Endothelial cell of umbilical vein (primary cell): ENCODE measurements at regions not wholly inside any gene's neighbourhood (a gene's known extent, or its start where the extent isn't known, plus 50 kb on each side); places are given as distances from the start of the nearest gene placed in this dataset.
A peak's percentile ranks its signal among the peaks of the same experiment; 100 is the strongest.

Experiments used
- BruUV-seq: library from RNA; stranded (reverse); fragments of 400-500 nt; replicated peaks from 2 replicates; lab custom pipeline; 2021; lab: Mats Ljungman, UMichigan
- CTCF ChIA-PET: fragments of 300-600, 350-600 bp; sonication (Branson Sonifier 250); formaldehyde crosslinking; loops from one replicate; lab custom pipeline; 2021; ENCODE audit warnings: antibody characterized with exemption, inconsistent platforms; lab: Charles Lee
- POLR2A ChIA-PET: fragments of 300-600, 350-600 bp; sonication (Branson Sonifier 250); formaldehyde crosslinking; loops from one replicate; lab custom pipeline; 2021; ENCODE audit warnings: antibody characterized with exemption, inconsistent platforms; lab: Charles Lee
- DNase-seq: peaks from one replicate; pipeline ENCODE4 v3.0.0-alpha.2; 2011; ENCODE audit warnings: low read depth, low spot score
- FAIRE-seq: peaks from 2 replicates; lab custom pipeline; 2011; peaks lifted over from hg19 to GRCh38; lab: Jason Lieb, UNC
- H2AFZ ChIP-seq: 2 replicates; pipeline ENCODE4 v1.6.0; 2012; ENCODE audit warnings: low read depth, low read length, control low read depth, inconsistent platforms
- H3K27ac ChIP-seq: 2 replicates; pipeline ENCODE4 v1.5.1; 2011; ENCODE audit warnings: low read depth, mild to moderate bottlenecking, control low read depth, low read length, moderate library complexity; ENCODE audit not compliant: insufficient read depth
- H3K27me3 ChIP-seq, 2 experiments: 2 replicates each; pipeline versions ENCODE4 v1.6.0 to v1.6.1; 2011; ENCODE audit warnings: low read length in 2 of 2, mixed read lengths in 1 of 2; ENCODE audit not compliant: control insufficient read depth in 2 of 2, insufficient read depth in 2 of 2
- H3K36me3 ChIP-seq, 2 experiments: 2 replicates in 1 of 2; 3 replicates in 1 of 2; pipeline ENCODE4 v1.5.1; 2011; ENCODE audit warnings: low read length in 2 of 2, mild to moderate bottlenecking in 1 of 2, moderate library complexity in 1 of 2; ENCODE audit not compliant: control insufficient read depth in 2 of 2, insufficient read depth in 2 of 2; ENCODE audit errors: extremely low read depth in 1 of 2
- H3K4me1 ChIP-seq: 3 replicates; pipeline ENCODE4 v1.5.1; 2011; ENCODE audit warnings: mild to moderate bottlenecking, low read length; ENCODE audit not compliant: control insufficient read depth, insufficient read depth; ENCODE audit errors: extremely low read depth
- H3K4me2 ChIP-seq: 2 replicates; pipeline ENCODE4 v1.6.1; 2011; ENCODE audit warnings: low read length, control low read depth, mixed read lengths; ENCODE audit not compliant: insufficient read depth
- H3K4me3 ChIP-seq, 3 experiments: fragments of 200-600 bp in 1 of 3; sonication (generic), shearing (Covaris generic) in 1 of 3; replicated peaks in 1 of 3; 2 replicates each; pipeline ENCODE4 v1.5.1; 2011 to 2016; ENCODE audit warnings: control low read depth in 3 of 3, low read length in 3 of 3, mild to moderate bottlenecking in 2 of 3, inconsistent platforms in 1 of 3, low read depth in 1 of 3, moderate library complexity in 1 of 3; ENCODE audit not compliant: insufficient read depth in 1 of 3
- H3K79me2 ChIP-seq: 2 replicates; pipeline ENCODE4 v1.6.0; 2012; ENCODE audit warnings: low read length, inconsistent platforms; ENCODE audit not compliant: control insufficient read depth, insufficient read depth
- H3K9ac ChIP-seq: replicated peaks from 2 replicates; pipeline ENCODE3; 2011; ENCODE audit warnings: low read length, control low read depth; ENCODE audit not compliant: insufficient read depth; ENCODE audit errors: extremely low read depth
- H3K9me1 ChIP-seq: replicated peaks from 3 replicates; pipeline ENCODE4 v1.6.0; 2011; ENCODE audit warnings: mild to moderate bottlenecking, low read length; ENCODE audit not compliant: control insufficient read depth, insufficient read depth; ENCODE audit errors: extremely low read depth
- H3K9me3 ChIP-seq: replicated peaks from 2 replicates; pipeline ENCODE4 v1.5.1; 2012; ENCODE audit warnings: low read length, inconsistent platforms; ENCODE audit not compliant: control insufficient read depth, insufficient read depth
- H4K20me1 ChIP-seq: replicated peaks from 2 replicates; pipeline ENCODE3; 2011; ENCODE audit warnings: mild to moderate bottlenecking, low read length; ENCODE audit not compliant: control insufficient read depth, insufficient read depth; ENCODE audit errors: extremely low read depth
- EZH2 ChIP-seq: IDR thresholded peaks from 2 replicates; pipeline ENCODE4 v1.6.1; 2012; ENCODE audit warnings: borderline replicate concordance, low read depth, mild to moderate bottlenecking, moderate library complexity, low read length, inconsistent platforms; ENCODE audit not compliant: severe bottlenecking
- FOS ChIP-seq: IDR thresholded peaks from 2 replicates; pipeline ENCODE4 v1.6.1; 2011; ENCODE audit warnings: mild to moderate bottlenecking, low read length, moderate library complexity, borderline replicate concordance; ENCODE audit not compliant: insufficient read depth
- GATA2 ChIP-seq: IDR thresholded peaks from 2 replicates; pipeline ENCODE4 v1.7.0; 2011; ENCODE audit warnings: low read depth, mild to moderate bottlenecking, moderate library complexity, mixed read lengths, low read length; ENCODE audit not compliant: insufficient read length, insufficient read depth
- JUN ChIP-seq: IDR thresholded peaks from 2 replicates; pipeline ENCODE4 v1.6.1; 2011; ENCODE audit warnings: borderline replicate concordance, low read depth; ENCODE audit not compliant: insufficient read length, insufficient read depth
- MYC ChIP-seq: IDR thresholded peaks from one replicate; pipeline ENCODE4 v1.6.1; 2011; ENCODE audit warnings: mild to moderate bottlenecking, low read depth, low read length
- POLR2A ChIP-seq: IDR thresholded peaks from 2 replicates; pipeline ENCODE4 v1.6.1; 2012; ENCODE audit warnings: low read depth, mild to moderate bottlenecking, control low read depth, low read length
- POLR2AphosphoS5 ChIP-seq: IDR thresholded peaks from 2 replicates; pipeline ENCODE4 v1.6.1; 2012; ENCODE audit warnings: low read depth, mild to moderate bottlenecking, control low read depth, low read length, moderate library complexity; ENCODE audit not compliant: insufficient read depth
- dilution Hi-C: fragments of 300-500 bp; cut with MboI; formaldehyde crosslinking; loops from one replicate; pipeline ENCODE4 v1.15.0; 2019; ENCODE audit warnings: low sequenced_read_pairs; ENCODE audit not compliant: extremely low pct_ligation_motif_present
- intact Hi-C: fragments of 100-400 bp; cut with micrococcal nuclease; formaldehyde crosslinking; loops from one replicate; pipeline ENCODE4 v1.10.0; 2022
- TF ChIP-seq, protein P1 (sequence below): IDR thresholded peaks from 2 replicates; pipeline ENCODE4 v1.6.1; 2011; ENCODE audit not compliant: insufficient read depth, insufficient read length
- TF ChIP-seq, protein P2 (sequence below), 2 donors: IDR thresholded peaks; 1 replicate in 1 of 2; 2 replicates in 1 of 2; pipeline ENCODE4 v1.5.1; 2011; ENCODE audit warnings: low read length in 2 of 2, mild to moderate bottlenecking in 2 of 2, moderate library complexity in 2 of 2, control low read depth in 1 of 2, inconsistent platforms in 1 of 2, low read depth in 1 of 2; ENCODE audit not compliant: insufficient read depth in 1 of 2; ENCODE audit errors: extremely low read depth in 1 of 2

DNA sequence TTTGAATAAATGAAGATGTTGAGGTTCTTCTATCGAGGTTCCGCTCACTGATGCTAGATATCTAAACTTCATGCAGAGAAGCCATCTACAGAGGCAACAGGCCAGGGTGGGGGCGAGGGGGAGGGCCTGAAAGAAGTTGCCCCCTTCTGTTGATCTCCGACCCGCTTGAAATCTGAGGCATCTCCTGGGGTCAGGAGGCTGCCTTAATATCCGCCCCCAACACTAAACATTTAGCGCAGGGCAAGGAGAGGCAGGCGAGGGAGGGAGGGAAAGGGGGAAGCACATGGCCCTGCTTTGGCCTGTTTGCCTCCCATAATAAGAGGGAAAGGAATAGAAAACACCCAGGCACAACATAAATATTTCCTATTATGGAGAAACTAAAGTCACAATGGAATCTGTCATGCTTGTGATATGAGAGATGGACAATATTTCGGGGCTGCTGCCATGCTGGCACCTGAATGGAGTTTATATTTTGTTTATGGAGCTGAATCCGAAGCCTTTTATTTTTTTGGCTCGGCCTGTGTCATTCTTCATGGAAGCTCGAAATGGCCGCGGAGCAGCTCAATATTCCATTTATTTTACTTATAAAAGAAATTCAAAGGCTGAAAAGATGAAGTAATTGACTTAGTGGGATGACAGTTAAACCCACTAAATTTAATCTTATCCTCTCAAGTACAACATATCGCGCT, 221.1 kb downstream of the INSIG2 start:
- intact Hi-C loops, result no loop called here
- ChIA-PET CTCF (no interaction called here), POLR2A (no interaction called here)
- H2AFZ ChIP-seq, result peak overlapping the region; percentile 98
- H3K9me1 ChIP-seq, result no peaks in the 10 kb centered on the region
- no peak overlapping the region for H3K27ac ChIP-seq
- peak overlapping the region; percentile 52 to 89 (median 85) for H3K4me3 ChIP-seq
- peak overlapping the region; percentile 96 for H3K4me2 ChIP-seq
- H4K20me1 ChIP-seq, result no peaks in the 10 kb centered on the region
- peaks cover 6% of the 10 kb centered on the region for H3K4me1 ChIP-seq
- peak; percentile 4 for FAIRE-seq
- H3K27me3 ChIP-seq, result no peaks in the 10 kb centered on the region
- H3K9me3 ChIP-seq, result no peaks in the 10 kb centered on the region
- no peaks in the 10 kb centered on the region for H3K36me3 ChIP-seq
- no TSS peak for BruUV-seq
- H3K9ac ChIP-seq, result peak overlapping the region; percentile 78
- no peaks in the 10 kb centered on the region for H3K79me2 ChIP-seq
- dilution Hi-C loops, result no loop called here
- no peak for DNase-seq
- TF ChIP-seq, protein P1, sequence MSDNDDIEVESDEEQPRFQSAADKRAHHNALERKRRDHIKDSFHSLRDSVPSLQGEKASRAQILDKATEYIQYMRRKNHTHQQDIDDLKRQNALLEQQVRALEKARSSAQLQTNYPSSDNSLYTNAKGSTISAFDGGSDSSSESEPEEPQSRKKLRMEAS, result no peak
- no peak for TF ChIP-seq POLR2A
- no peak for TF ChIP-seq MYC
- TF ChIP-seq POLR2AphosphoS5, result no peak
- TF ChIP-seq JUN, result no peak
- no peak for TF ChIP-seq EZH2
- no peak for TF ChIP-seq FOS
- TF ChIP-seq GATA2, result no peak
- TF ChIP-seq, protein P2, sequence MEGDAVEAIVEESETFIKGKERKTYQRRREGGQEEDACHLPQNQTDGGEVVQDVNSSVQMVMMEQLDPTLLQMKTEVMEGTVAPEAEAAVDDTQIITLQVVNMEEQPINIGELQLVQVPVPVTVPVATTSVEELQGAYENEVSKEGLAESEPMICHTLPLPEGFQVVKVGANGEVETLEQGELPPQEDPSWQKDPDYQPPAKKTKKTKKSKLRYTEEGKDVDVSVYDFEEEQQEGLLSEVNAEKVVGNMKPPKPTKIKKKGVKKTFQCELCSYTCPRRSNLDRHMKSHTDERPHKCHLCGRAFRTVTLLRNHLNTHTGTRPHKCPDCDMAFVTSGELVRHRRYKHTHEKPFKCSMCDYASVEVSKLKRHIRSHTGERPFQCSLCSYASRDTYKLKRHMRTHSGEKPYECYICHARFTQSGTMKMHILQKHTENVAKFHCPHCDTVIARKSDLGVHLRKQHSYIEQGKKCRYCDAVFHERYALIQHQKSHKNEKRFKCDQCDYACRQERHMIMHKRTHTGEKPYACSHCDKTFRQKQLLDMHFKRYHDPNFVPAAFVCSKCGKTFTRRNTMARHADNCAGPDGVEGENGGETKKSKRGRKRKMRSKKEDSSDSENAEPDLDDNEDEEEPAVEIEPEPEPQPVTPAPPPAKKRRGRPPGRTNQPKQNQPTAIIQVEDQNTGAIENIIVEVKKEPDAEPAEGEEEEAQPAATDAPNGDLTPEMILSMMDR (IDR thresholded peaks at IDR 0.05; ENCODE audit: extremely low read depth in 1 of 2, insufficient read depth in 1 of 2, low read depth in 1 of 2, low read length in 2 of 2), result no peak
